K562 (cell line): ENCODE measurements at regions not wholly inside any gene's neighbourhood (a gene's known extent, or its start where the extent isn't known, plus 50 kb on each side); places are given as distances from the start of the nearest gene placed in this dataset.

ENCODE experiments used
- CBFB ChIP-seq: sonication (generic); formaldehyde crosslinking; IDR thresholded peaks from 2 replicates; pipeline ENCODE4 v1.4.0; 2020; ENCODE audit warnings: mild to moderate bottlenecking, missing genetic modification reagents
- DNMT1 ChIP-seq: fragments of 450-650 bp; IDR thresholded peaks from 2 replicates; pipeline ENCODE4 v1.6.1; 2016; ENCODE audit warnings: antibody characterized with exemption, mild to moderate bottlenecking
- FOXP4 ChIP-seq: sonication (generic); formaldehyde crosslinking; IDR thresholded peaks from 2 replicates; pipeline ENCODE4 v1.8.0; 2022; ENCODE audit warnings: mild to moderate bottlenecking, missing genetic modification reagents, borderline replicate concordance
- IFI16 ChIP-seq: fragments of 250-450 bp; sonication (Bioruptor Pico); IDR thresholded peaks from 2 replicates; pipeline ENCODE4 v2.1.2; 2022; ENCODE audit warnings: mild to moderate bottlenecking, inconsistent platforms
- KLF1 ChIP-seq: fragments of 450-650 bp; IDR thresholded peaks from 2 replicates; pipeline ENCODE4 v1.6.1; 2016; ENCODE audit warnings: missing genetic modification characterization, missing compliant biosample characterization
- MAFF ChIP-seq: IDR thresholded peaks from 2 replicates; pipeline ENCODE4 v1.6.1; 2012; ENCODE audit warnings: low read length, improper control_type of control experiment
- MEIS2 ChIP-seq: fragments of 450-650 bp; IDR thresholded peaks from 2 replicates; pipeline ENCODE4 v1.6.1; 2014; ENCODE audit warnings: mild to moderate bottlenecking; ENCODE audit not compliant: partially characterized antibody
- NCOA4 ChIP-seq: fragments of 450-650 bp; IDR thresholded peaks from 2 replicates; pipeline ENCODE4 v1.6.1; 2018; ENCODE audit warnings: mild to moderate bottlenecking; ENCODE audit not compliant: partially characterized antibody
- PHF8 ChIP-seq: fragments of 200-600 bp; sonication (generic); IDR thresholded peaks from 2 replicates; pipeline ENCODE4 v1.6.1; 2012; ENCODE audit warnings: mixed run types, mild to moderate bottlenecking, inconsistent platforms, low read length, moderate library complexity, borderline replicate concordance
- PTTG1 ChIP-seq: fragments of 450-650 bp; IDR thresholded peaks from 2 replicates; pipeline ENCODE4 v1.6.1; 2016; ENCODE audit warnings: low read depth, mild to moderate bottlenecking, missing genetic modification characterization, missing compliant biosample characterization
- PURB ChIP-seq: sonication (generic); formaldehyde crosslinking; IDR thresholded peaks from 2 replicates; pipeline ENCODE4 v1.9.0; 2021; ENCODE audit warnings: low read depth, mild to moderate bottlenecking, missing genetic modification reagents
- RBM34 ChIP-seq: fragments of 200-400 bp; formaldehyde crosslinking; IDR thresholded peaks from 2 replicates; pipeline ENCODE4 v1.6.1; 2018; ENCODE audit warnings: low read length, borderline replicate concordance; ENCODE audit not compliant: insufficient read depth
- SFPQ ChIP-seq: fragments of 200-400 bp; formaldehyde crosslinking; IDR thresholded peaks from 2 replicates; pipeline ENCODE4 v1.6.1; 2017; ENCODE audit warnings: mild to moderate bottlenecking, low read depth, low read length, moderate library complexity
- SNRNP70 ChIP-seq: fragments of 200-400 bp; formaldehyde crosslinking; optimal IDR thresholded peaks from 2 replicates; pipeline ENCODE3; 2017; ENCODE audit warnings: low read depth, low read length
- SRF ChIP-seq, 2 experiments: fragments of 250-450, 450-650 bp in 1 of 2; sonication (Bioruptor Pico) in 1 of 2; sonication (generic) in 1 of 2; formaldehyde crosslinking; IDR thresholded peaks; 2 replicates each; pipeline versions ENCODE4 v1.5.0 to v1.5.1; 2020 to 2022; ENCODE audit warnings: mild to moderate bottlenecking in 1 of 2, missing genetic modification reagents in 1 of 2
- SRSF1 ChIP-seq: fragments of 200-400 bp; formaldehyde crosslinking; IDR thresholded peaks from 2 replicates; pipeline ENCODE4 v1.6.1; 2017; ENCODE audit warnings: mild to moderate bottlenecking, low read depth, low read length, moderate library complexity
- UBTF ChIP-seq, 2 experiments: IDR thresholded peaks; 2 replicates each; pipeline ENCODE4 v1.6.1; 2012; ENCODE audit warnings: improper control_type of control experiment in 2 of 2, low read depth in 2 of 2, low read length in 2 of 2, borderline replicate concordance in 1 of 2
- XRCC5 ChIP-seq: fragments of 200-400 bp; formaldehyde crosslinking; IDR thresholded peaks from 2 replicates; pipeline ENCODE4 v1.6.1; 2017; ENCODE audit warnings: low read depth, mild to moderate bottlenecking, low read length

GRCh38 chr2:191557841-191558240, 120.1 kb upstream of the NABP1 start (continued):
- no peak for TF ChIP-seq XRCC5
- no peak for TF ChIP-seq DNMT1
- TF ChIP-seq SRF (CRISPR knock-in tag; IDR thresholded peaks at IDR 0.05): no peak
- no peak for TF ChIP-seq MEIS2
- TF ChIP-seq SNRNP70: no peak
- TF ChIP-seq SFPQ: no peak
- TF ChIP-seq FOXP4 (CRISPR knock-in tag): no peak
- TF ChIP-seq SRSF1: no peak
- TF ChIP-seq PTTG1 (tag): no peak
- no peak for TF ChIP-seq PURB (CRISPR knock-in tag)
- no peak for TF ChIP-seq NCOA4
- TF ChIP-seq RBM34: no peak
- no peak for TF ChIP-seq UBTF (IDR thresholded peaks at IDR 0.05; ENCODE audit: borderline replicate concordance in 1 of 2, low read depth in 2 of 2, low read length in 2 of 2)
- no peak for TF ChIP-seq MAFF
- TF ChIP-seq IFI16 (CRISPR knock-in tag): no peak
- no peak for TF ChIP-seq PHF8
- no peak for TF ChIP-seq KLF1 (tag)
- no peak for TF ChIP-seq CBFB (CRISPR knock-in tag)
